ENCODE measurements at regions not wholly inside any gene's neighbourhood (a gene's known extent, or its start where the extent isn't known, plus 50 kb on each side); places are given as distances from the start of the nearest gene placed in this dataset.

DNA sequence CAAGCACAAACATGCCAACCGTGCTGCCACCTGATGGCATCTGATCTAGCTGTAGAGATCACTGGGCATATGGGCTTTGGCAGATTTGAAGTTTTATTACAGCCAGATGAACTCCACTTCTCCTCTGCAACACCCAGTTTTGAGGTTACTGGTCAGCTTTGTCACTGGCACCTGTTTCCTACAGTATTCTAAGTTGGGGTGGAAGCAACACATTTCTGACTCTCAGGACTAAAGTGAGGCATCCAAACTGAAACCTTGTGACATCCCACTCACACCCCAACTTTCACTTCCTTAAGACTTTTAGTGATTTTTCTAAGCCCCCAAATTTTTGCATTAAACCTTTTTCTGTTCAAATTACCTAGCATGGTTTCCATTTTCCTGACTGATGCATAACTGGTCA lies 115.1 kb upstream of the PCDH18 start:
- H3K27me3 ChIP-seq (ENCODE audit: insufficient read depth, poor library complexity, severe bottlenecking), result no peaks in the 10 kb centered on the region
- DNase-seq (ENCODE audit: low read depth in 1 of 2, low spot score in 1 of 2), result no peak
- no peak for TF ChIP-seq POLR2AphosphoS5 (IDR thresholded peaks at IDR 0.05; ENCODE audit: low read depth)
- TF ChIP-seq, protein P1, sequence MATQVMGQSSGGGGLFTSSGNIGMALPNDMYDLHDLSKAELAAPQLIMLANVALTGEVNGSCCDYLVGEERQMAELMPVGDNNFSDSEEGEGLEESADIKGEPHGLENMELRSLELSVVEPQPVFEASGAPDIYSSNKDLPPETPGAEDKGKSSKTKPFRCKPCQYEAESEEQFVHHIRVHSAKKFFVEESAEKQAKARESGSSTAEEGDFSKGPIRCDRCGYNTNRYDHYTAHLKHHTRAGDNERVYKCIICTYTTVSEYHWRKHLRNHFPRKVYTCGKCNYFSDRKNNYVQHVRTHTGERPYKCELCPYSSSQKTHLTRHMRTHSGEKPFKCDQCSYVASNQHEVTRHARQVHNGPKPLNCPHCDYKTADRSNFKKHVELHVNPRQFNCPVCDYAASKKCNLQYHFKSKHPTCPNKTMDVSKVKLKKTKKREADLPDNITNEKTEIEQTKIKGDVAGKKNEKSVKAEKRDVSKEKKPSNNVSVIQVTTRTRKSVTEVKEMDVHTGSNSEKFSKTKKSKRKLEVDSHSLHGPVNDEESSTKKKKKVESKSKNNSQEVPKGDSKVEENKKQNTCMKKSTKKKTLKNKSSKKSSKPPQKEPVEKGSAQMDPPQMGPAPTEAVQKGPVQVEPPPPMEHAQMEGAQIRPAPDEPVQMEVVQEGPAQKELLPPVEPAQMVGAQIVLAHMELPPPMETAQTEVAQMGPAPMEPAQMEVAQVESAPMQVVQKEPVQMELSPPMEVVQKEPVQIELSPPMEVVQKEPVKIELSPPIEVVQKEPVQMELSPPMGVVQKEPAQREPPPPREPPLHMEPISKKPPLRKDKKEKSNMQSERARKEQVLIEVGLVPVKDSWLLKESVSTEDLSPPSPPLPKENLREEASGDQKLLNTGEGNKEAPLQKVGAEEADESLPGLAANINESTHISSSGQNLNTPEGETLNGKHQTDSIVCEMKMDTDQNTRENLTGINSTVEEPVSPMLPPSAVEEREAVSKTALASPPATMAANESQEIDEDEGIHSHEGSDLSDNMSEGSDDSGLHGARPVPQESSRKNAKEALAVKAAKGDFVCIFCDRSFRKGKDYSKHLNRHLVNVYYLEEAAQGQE (IDR thresholded peaks at IDR 0.05; ENCODE audit: insufficient replicate concordance, low read depth), result no peak
- no peak for TF ChIP-seq GABPA (IDR thresholded peaks at IDR 0.05; ENCODE audit: low read depth)
- TF ChIP-seq, protein P2, sequence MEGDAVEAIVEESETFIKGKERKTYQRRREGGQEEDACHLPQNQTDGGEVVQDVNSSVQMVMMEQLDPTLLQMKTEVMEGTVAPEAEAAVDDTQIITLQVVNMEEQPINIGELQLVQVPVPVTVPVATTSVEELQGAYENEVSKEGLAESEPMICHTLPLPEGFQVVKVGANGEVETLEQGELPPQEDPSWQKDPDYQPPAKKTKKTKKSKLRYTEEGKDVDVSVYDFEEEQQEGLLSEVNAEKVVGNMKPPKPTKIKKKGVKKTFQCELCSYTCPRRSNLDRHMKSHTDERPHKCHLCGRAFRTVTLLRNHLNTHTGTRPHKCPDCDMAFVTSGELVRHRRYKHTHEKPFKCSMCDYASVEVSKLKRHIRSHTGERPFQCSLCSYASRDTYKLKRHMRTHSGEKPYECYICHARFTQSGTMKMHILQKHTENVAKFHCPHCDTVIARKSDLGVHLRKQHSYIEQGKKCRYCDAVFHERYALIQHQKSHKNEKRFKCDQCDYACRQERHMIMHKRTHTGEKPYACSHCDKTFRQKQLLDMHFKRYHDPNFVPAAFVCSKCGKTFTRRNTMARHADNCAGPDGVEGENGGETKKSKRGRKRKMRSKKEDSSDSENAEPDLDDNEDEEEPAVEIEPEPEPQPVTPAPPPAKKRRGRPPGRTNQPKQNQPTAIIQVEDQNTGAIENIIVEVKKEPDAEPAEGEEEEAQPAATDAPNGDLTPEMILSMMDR (IDR thresholded peaks at IDR 0.05; ENCODE audit: insufficient read depth, low read length), result no peak
- no peak for TF ChIP-seq SPI1 (IDR thresholded peaks at IDR 0.05; ENCODE audit: borderline replicate concordance, low read depth)
- H3K27ac ChIP-seq (replicated peaks), result no peak overlapping the region
- no peak overlapping the region for H3K4me3 ChIP-seq (replicated peaks; ENCODE audit: insufficient read depth, low read length)

DNA sequence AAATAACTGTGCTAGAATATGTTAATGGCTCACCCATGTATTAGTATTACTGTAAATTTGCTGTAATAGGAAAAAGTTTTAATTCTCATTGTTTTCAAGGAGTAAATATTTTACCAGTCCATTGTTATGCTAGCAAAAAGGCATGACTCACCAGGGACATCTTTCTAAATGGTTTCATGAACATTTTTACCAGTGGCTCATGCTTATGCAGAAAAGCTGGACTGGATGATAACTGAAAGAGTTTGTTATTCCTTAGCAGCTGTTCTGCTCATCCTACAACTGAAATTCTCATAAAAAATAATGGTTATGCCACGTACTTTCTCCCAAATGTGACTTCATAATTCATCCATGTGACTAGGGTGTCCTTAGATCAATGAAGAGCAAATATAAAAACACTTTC lies 111.9 kb upstream of the PCDH18 start:
- DNase-seq (ENCODE audit: low read depth in 1 of 2, low spot score in 1 of 2), result no peak
- no peak overlapping the region for H3K27ac ChIP-seq (replicated peaks)
- H3K27me3 ChIP-seq (ENCODE audit: insufficient read depth, poor library complexity, severe bottlenecking), result no peaks in the 10 kb centered on the region
- TF ChIP-seq, protein P1 (IDR thresholded peaks at IDR 0.05; ENCODE audit: insufficient replicate concordance, low read depth), result no peak
- TF ChIP-seq, protein P2 (IDR thresholded peaks at IDR 0.05; ENCODE audit: insufficient read depth, low read length), result no peak
- TF ChIP-seq POLR2AphosphoS5 (IDR thresholded peaks at IDR 0.05; ENCODE audit: low read depth) (no peak), GABPA (IDR thresholded peaks at IDR 0.05; ENCODE audit: low read depth) (no peak), SPI1 (IDR thresholded peaks at IDR 0.05; ENCODE audit: borderline replicate concordance, low read depth) (no peak)
- H3K4me3 ChIP-seq (replicated peaks; ENCODE audit: insufficient read depth, low read length), result no peak overlapping the region

DNA sequence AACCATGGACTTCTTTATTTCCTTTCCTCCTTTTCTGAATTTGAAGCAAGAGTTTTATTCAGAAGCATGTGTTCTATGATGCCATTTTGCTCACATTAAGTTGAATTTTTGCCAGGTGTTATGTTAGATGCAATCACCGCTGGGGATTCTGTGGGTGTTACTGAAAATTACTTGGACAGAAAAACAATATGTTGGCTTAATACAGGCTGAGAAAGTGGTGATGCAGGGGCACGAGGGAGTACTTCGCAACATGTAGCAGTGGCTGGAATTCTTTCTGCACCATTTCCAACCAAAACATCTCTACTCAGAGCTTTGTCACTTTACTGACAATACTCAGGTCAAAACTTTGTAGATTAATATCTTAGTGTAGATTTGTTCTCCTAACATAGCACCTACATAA lies 109.2 kb upstream of the PCDH18 start:
- Histone ChIP-seq H3K27ac (replicated peaks) (no peak overlapping the region), H3K4me3 (replicated peaks; ENCODE audit: insufficient read depth, low read length) (no peak overlapping the region), H3K27me3 (ENCODE audit: insufficient read depth, poor library complexity, severe bottlenecking) (no peaks in the 10 kb centered on the region)
- DNase-seq (ENCODE audit: low read depth in 1 of 2, low spot score in 1 of 2), result no peak
- TF ChIP-seq POLR2AphosphoS5 (IDR thresholded peaks at IDR 0.05; ENCODE audit: low read depth) (no peak), SPI1 (IDR thresholded peaks at IDR 0.05; ENCODE audit: borderline replicate concordance, low read depth) (no peak), GABPA (IDR thresholded peaks at IDR 0.05; ENCODE audit: low read depth) (no peak)
- TF ChIP-seq, protein P2 (IDR thresholded peaks at IDR 0.05; ENCODE audit: insufficient read depth, low read length), result no peak
- TF ChIP-seq, protein P1 (IDR thresholded peaks at IDR 0.05; ENCODE audit: insufficient replicate concordance, low read depth), result no peak
